AG04450 (cell line): ENCODE measurements at regions not wholly inside any gene's neighbourhood (a gene's known extent, or its start where the extent isn't known, plus 50 kb on each side); places are given as distances from the start of the nearest gene placed in this dataset.

Experiments
- CTCF ChIA-PET: fragments of 300-600, 350-600 bp; formaldehyde crosslinking; extraction: SDS; loops from one replicate; lab custom pipeline; 2022; ENCODE audit warnings: antibody characterized with exemption, inconsistent platforms; lab: Charles Lee
- POLR2A ChIA-PET: fragments of 350-600 bp; formaldehyde crosslinking; extraction: SDS; loops from one replicate; lab custom pipeline; 2021; ENCODE audit warnings: antibody characterized with exemption, inconsistent platforms; lab: Yijun Ruan, JAX
- DNase-seq: peaks from one replicate; pipeline ENCODE4 v3.0.0-alpha.2; 2011; ENCODE audit warnings: low read depth, low spot score
- H3K27ac ChIP-seq: one replicate; pipeline ENCODE4 v1.5.1; 2012; ENCODE audit warnings: low read depth, low read length, control low read depth
- H3K27me3 ChIP-seq: one replicate; pipeline ENCODE4 v1.6.0; 2012; ENCODE audit warnings: low read length; ENCODE audit not compliant: control insufficient read depth, insufficient read depth
- H3K4me3 ChIP-seq: 2 replicates; pipeline ENCODE4 v1.5.1; 2011; ENCODE audit warnings: mild to moderate bottlenecking, low read depth, low read length, control low read depth
- H3K9me3 ChIP-seq: 2 replicates; pipeline ENCODE4 v1.5.1; 2012; ENCODE audit warnings: low read length; ENCODE audit not compliant: control insufficient read depth, insufficient read depth
- CTCF ChIP-seq: IDR thresholded peaks from 2 replicates; pipeline ENCODE4 v1.5.1; 2011; ENCODE audit warnings: low read depth, low read length, control low read depth, inconsistent platforms

GRCh38 chr4:30817447-30817846, 97.3 kb downstream of the PCDH7 start:
- DNase-seq, result no peak
- Histone ChIP-seq H3K27me3 (no peaks in the 10 kb centered on the region), H3K9me3 (no peaks in the 10 kb centered on the region), H3K4me3 (no peak overlapping the region), H3K27ac (no peak overlapping the region)
- ChIA-PET CTCF (no interaction called here), POLR2A (no interaction called here)
- no peak for TF ChIP-seq CTCF

- no peak for DNase-seq
- Histone ChIP-seq H3K27me3 (no peaks in the 10 kb centered on the region), H3K9me3 (no peaks in the 10 kb centered on the region), H3K27ac (no peak overlapping the region), H3K4me3 (no peak overlapping the region)
- ChIA-PET POLR2A (no interaction called here), CTCF (no interaction called here)
- TF ChIP-seq CTCF, result no peak
These were observed 98.4 kb downstream of the PCDH7 start for GRCh38 chr4:30818541-30818940.

GRCh38 chr4:30821275-30821674, 101.1 kb downstream of the PCDH7 start:
- Histone ChIP-seq H3K27ac (no peak overlapping the region), H3K27me3 (no peaks in the 10 kb centered on the region), H3K4me3 (no peak overlapping the region), H3K9me3 (no peaks in the 10 kb centered on the region)
- TF ChIP-seq CTCF, result no peak
- CTCF ChIA-PET, result no interaction called here
- no peak for DNase-seq
- POLR2A ChIA-PET, result no interaction called here

GRCh38 chr4:30821859-30822612, 101.9 kb downstream of the PCDH7 start:
- CTCF ChIA-PET, result no interaction called here
- no peak for DNase-seq
- POLR2A ChIA-PET, result no interaction called here
- Histone ChIP-seq H3K9me3 (no peaks in the 10 kb centered on the region), H3K4me3 (no peak overlapping the region), H3K27me3 (no peaks in the 10 kb centered on the region), H3K27ac (no peak overlapping the region)
- no peak for TF ChIP-seq CTCF

GRCh38 chr4:30822911-30823551, 102.9 kb downstream of the PCDH7 start:
- no peaks in the 10 kb centered on the region for H3K9me3 ChIP-seq
- ChIA-PET POLR2A (no interaction called here), CTCF (interaction anchor here (1.0 kb wide), 1 partner anchor 108 kb away, joined by 3 read pairs; no protein-coding TSS in a partner anchor)
- H3K27ac ChIP-seq, result no peak overlapping the region
- H3K27me3 ChIP-seq, result no peaks in the 10 kb centered on the region
- H3K4me3 ChIP-seq, result no peak overlapping the region
- no peak for TF ChIP-seq CTCF
- no peak for DNase-seq
